ENCODE measurements at regions not wholly inside any gene's neighbourhood (a gene's known extent, or its start where the extent isn't known, plus 50 kb on each side); places are given as distances from the start of the nearest gene placed in this dataset.
"Not testable (repeated sequence)": the region's sequence is repeated elsewhere in the genome, so short reads cannot be mapped to it uniquely, and the experiment has no call there.

DNA sequence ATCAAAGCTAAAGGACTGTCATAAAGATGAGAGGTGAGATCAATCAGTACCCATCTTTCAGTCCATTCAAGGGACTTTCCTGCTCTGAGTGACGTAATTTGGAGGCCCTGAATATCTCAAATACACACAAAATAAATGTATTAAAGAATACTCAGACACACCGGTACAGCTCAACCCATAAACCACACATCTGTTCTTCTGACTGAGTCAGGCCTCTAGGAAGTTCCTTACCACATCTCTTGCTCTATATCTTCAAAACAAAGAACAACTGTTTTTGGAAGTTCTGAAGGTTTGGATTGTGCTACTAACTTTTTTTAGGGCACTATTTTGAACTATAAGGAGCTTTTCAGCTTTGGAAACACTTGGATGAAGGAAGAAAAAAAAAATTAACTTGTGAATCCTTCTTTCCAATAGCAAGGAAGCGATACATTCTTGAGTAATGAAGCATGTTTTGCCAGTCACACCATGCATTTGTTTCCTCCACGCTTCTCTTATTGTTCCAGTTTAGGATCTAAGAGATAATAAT is 866.5 kb upstream of the VRK2 start:
- DNase-seq (ENCODE audit: low read depth): no peak

DNA sequence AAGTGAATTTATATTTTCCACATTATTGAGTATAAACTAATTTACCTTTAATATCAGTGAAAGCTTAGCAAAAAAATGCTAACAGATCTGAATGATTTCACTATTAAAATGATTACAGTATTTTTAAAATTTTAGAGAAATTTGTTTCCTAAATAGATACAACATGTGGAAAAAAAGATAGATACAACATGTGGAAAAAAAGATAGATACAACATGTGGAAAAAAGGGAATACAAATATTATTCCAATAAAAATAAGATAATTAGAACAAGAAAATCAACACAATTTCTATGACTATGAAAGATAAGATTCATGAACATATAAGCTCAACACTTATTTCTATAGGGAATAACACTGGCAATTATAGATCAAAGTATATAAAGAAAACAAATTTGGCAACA is 865.9 kb upstream of the VRK2 start:
- no peak for DNase-seq (ENCODE audit: low read depth)

DNA sequence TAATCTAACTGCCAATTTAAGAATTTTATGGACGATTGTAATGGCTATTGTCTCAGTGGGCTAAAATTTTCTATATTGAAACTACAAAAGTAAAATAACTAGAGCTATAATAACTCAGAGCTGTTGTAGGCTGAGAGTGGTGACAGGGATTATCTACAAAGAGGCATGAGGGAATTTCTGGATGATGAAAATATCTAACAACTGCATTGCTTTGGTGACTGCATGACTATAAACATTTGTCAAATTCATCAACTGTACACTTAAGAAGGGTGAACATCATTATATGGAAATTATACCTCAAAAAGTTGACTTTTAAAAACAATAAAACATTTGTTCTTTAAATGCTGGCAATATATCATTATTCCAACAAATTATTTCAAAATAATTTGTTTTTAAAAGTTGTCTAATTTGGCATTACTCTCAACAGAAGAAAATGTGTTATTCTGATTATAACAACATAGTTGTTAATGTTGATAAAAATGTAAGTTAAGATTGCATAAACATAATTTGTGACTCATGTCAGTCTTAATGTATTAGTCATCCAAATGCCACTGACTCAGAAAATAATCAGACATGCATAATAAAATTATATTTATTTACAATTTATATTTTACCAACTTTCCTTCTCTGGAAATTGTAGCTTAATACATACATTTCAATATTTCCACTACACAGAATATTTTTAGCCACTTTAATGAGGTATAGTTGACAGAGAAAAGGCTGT is 865.1 kb upstream of the VRK2 start:
- DNase-seq (ENCODE audit: low read depth): no peak

DNA sequence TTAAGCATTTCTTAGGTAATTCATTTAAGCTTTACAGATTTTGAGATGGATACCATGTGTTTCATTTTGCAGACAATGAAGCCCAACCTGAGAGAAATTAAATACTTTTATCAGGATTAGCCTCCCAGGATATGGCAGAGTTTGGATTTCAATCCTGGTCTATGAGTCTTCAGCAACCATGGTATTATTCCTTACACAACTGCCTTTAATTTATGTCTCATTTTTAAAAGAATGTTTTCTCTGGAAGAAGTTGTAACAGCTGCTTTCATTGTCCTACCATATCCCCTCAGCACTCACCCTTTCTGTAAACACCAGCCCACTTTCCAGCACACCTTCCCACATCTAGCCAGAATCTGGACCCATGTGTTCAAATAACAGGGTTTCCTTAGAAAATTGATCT is 863.7 kb upstream of the VRK2 start:
- no peak for DNase-seq (ENCODE audit: low read depth)

DNA sequence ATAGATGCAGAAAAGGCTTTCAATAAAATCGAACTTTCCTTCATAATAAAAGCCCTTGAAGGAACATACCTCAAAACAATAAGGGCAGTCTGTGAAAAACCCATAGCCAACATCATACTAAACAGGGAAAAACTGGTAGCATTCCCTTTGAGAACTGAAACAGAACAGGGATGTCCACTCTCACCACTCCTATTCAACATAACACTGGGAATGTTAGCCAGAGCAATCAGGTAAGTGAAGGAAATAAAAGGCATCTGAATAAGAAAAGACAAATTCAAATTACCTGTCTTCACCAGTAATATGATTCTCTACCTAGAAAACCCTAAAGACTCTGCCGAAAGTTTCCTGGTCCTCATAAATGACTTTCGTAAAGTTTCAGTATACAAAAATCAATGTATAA is 861.0 kb upstream of the VRK2 start:
- no peak for DNase-seq (ENCODE audit: low read depth)

DNA sequence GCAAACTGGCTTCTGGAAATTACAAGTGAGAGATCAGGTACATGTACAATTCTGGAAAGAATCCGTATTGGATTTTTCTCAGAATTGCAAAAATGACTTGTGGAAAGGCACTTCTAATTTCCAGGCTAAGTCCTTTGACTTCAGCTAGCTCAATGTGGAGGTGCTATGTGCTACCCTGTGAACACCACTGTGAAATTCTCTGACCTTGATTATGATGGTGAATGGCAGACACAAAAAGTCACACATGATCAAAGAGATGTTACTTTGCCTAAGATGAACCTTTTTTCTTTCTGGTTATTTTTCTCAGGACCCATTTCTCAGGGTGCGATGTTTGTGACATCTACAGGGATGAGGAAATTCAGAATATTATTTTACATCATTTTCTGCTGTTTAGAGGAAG is 856.6 kb upstream of the VRK2 start:
- DNase-seq (ENCODE audit: low read depth): no peak

DNA sequence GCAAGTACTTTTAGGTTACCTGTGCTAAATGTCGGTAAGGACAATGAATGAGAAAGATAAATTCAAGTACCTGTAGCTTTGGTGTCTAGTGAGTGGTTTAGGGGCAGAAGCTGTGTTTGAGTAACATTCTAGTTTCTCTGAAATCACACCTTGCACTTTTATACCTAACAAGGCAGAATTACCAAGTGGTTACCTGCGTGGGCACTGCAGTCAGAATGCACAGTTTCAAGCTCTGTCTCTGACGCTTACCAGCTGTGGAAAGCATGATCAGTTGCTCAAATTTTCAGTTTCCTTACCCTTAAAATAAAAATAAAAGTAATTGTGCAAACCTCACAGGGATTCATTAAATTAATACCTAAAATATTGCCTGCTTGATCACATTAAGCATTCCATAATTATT is 846.9 kb upstream of the VRK2 start:
- no peak for DNase-seq (ENCODE audit: low read depth)

DNA sequence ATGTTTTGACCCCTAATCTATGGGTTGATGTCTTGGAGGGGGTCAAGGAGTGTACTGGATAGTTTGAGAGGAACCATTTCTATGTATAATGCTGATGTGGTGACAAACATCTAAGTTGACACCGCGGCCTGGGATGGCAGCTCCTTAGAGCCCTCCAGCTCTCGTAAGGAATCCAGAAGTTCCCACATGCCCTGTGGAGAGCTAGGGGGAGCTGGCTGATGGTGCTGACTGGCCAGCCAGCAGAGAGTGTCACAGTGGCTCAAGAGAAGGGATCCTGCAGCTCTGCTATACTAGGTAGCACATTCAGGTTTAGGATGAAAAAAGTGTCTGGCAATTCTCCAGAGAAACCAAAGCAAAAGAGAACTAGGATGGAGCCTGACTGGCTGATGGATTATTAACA is 842.2 kb upstream of the VRK2 start:
- DNase-seq (ENCODE audit: low read depth): no peak

DNA sequence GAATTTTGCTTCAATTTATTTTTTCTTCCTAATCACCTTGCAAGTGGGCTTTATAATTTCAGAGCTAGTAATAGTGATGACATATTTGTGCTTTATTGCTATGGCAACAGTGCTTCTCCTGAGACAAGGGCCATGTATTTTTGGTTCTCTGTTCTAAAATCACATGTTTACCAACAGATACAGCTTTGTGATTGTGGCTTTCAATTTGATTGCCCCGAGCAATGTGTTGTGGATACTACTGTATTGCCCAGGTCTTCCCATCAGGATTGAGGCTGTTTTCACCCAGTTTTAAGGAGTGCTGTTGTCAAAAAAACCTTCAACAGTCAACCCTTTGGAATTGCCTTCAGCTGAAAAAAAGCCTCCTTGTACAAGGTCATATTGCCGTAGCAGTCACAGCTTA is 841.4 kb upstream of the VRK2 start:
- no peak for DNase-seq (ENCODE audit: low read depth)

DNA sequence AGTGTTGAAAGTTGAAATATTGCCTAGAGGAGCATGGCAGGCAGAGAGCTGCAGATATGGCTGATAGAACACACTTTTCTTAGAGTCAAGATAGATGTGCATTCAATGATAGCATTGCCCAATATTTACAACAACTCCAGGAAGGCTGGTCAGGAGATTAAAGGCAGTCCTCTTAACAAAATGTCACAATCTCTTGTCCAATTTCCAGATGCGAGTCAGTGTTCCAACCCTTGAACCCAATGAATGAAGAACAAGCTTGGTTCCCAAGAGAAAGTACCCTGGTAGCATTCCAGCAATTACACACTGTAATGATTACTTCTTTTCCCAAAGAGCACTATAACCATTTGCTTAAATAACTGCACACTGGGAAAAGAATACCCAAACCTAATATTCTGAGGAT is 839.4 kb upstream of the VRK2 start:
- no peak for DNase-seq (ENCODE audit: low read depth)

DNA sequence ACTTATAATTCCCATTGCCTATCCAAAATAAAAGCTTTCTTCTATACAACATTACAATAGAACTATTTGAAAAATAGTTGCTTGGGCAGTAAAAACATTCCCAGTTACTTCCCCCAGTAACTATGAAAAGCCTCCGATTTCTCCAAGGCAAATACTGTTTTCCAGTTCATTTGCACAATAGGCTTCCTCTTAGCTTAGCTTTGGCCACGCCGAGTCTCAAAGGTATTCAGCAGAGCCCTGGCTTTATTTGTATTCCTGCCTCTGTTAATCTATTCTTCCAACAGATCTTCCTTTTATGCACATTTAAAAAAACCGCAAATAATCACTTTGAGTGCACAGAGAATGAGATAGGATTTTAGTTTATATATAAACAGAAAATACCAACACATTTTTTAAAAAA is 836.8 kb upstream of the VRK2 start:
- DNase-seq (ENCODE audit: low read depth): no peak

DNA sequence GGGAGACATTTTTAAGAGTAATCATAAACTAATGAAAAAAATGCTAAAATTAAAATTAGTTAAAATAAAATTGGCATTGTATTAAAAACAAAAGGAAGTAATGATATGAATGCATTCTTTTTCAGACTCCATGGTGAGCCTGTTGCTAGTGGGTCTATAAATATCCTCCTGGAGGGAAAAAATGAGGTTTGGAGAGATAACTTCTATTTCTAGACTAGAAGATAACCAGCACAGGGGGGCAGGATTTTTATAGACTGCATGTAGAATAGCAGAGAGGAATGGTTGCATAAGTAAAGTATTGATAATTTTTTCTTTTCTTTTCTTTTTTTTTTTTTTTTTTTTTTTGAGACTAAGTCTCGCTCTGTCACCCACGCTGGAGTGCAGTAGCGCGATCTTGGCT is 835.8 kb upstream of the VRK2 start:
- DNase-seq (ENCODE audit: low read depth): no peak

DNA sequence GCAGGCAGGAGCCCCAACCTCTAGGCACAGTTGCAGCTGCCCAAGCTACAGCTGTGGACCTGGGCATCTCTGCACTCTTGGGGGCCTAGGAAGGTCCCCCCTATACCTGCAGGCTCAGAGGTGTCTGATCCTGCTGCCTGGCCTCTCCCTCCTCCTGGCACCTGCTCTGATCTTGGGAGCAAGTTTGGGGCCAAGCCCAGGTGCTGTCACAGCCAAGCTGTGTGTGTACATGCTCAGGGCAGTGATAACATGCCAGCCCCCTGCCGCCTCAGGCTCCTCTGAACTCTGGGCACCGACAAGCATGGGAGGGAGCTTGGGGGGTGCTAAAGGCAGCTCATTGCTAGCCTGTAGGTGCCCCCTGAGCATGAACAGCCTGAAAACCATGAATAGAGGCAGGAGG is 829.6 kb upstream of the VRK2 start:
- DNase-seq (ENCODE audit: low read depth): no peak

DNA sequence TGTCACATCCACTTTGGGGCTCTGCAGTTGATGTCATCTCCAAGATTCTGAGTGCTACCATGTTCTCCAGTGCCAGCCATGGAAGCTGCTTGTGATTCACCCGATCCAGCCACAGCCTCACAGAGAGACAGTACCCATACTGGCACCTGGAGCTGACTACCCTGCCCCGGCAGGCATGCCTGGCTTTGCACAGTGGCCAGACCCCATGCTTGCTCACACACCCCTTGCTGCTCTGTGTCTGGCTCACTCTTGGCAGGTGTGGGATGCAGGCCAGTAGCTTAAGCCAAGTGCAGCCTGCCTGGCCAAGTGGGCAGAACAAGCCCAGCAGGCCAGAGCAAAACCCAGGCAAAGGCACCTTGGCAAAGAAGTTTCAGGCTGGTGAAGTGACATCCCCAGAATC is 828.4 kb upstream of the VRK2 start:
- DNase-seq (ENCODE audit: low read depth): no peak

DNA sequence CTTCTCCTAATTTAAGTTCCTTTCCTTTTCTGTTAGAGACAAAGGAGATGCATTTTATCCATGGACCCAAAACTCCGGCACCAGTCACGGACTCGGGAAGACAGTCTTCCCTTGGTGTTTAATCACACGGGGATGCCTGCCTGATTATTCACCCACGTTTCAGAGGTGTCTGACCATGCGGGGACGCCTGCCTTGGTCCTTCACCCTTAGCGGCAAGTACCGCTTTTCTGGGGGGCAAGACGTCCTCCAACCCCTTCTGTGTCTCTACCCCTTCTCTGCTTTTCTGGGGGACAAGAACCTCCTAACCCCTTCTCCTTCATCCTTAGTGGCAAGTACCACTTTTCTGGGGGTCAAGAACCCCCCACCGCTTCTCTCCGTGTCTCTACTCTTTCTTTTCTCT is 816.9 kb upstream of the VRK2 start:
- DNase-seq (ENCODE audit: low read depth): not testable (repeated sequence)

DNA sequence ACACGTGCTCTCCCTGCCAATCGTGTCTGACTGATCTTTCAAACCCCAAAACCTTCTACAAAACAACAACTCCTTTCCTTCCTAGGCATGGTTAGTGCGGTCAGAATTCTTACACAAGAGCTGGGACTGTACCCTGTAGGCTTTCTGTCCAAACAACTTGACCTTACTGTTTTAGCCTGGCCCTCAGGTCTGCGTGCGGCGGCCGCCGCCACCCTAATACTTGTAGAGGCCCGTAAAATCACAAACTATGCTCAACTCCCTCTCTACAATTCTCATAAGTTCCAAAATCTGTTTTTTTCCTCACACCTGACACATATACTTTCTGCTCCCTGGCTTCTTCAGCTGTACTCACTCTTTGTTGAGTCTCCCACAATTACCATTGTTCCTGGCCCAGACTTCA is 814.3 kb upstream of the VRK2 start:
- not testable (repeated sequence) for DNase-seq (ENCODE audit: low read depth)

DNA sequence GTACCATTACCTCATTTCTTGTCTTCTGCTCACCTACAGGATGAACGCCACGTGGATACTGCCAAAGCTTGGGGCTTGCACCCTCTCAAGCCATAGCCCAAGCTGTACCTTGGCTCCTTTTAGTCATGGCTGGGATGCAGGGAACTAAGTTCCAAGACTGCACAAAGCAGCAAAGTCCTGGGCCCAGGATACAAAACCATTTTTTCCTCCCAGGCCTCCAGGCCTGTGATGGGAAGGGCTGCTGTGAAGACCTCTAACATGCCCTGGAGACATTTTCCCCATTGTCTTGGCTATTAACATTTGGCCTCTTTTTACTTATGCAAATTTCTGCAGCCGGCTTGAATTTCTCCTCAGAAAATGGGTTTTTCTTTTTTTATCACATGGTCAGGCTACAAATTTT is 795.1 kb upstream of the VRK2 start:
- DNase-seq (ENCODE audit: low read depth): not testable (repeated sequence)

DNA sequence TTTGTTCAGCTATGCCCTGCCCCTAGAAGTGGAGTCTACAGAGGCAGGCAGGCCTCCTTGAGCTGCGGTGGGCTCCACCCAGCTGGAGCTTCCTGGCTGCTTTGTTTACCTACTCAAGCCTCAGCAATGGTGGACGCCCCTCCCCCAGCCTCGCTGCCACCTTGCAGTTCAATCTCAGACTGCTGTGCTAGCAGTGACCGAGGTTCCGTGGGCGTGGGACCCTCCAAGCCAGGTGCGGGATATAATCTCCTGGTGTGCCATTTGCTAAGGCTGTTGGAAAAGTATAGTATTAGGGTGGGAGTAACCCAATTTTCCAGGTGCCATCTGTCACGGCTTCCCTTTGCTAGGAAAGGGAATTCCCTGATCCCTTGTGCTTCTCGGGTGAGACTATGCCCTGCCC is 770.2 kb upstream of the VRK2 start:
- not testable (repeated sequence) for DNase-seq (ENCODE audit: low read depth)

DNA sequence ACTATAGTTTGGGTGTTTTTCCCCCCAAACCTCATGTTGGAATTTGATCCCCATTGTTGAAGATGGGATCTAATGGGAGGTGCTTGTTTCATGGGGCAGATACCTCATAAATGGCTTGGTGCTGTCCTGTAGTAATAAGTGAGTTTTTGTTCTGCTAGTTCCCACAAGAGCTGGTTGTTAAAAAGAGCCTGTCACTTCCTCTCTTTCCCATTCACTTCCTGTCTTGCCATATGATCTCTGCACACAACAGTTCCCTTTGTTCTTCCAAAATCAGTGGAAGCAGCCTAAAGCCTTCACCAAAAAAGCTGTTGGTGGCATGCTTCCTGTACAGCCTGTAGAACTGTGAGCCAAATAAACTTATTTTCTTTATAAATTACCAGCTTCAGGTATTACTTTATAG is 768.2 kb upstream of the VRK2 start:
- no peak for DNase-seq (ENCODE audit: low read depth)

DNA sequence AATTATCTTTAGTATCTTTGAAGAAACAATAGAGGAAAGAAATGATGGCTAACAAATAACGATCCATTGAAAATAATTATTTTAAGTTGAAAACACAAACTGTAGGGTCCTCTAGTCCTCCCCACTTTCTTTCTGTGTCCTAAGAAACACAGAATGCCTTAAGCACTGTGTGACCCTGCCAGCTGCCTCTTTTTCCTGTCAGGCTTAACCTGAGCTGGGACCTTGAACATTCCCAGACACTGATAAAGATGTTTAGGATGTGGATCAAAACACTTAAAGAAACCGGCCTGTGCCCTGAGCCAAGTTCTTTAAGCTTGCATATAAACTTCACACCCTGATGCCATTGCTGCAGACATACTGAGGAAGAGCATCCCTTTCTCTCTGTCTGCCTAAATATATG is 755.4 kb upstream of the VRK2 start:
- DNase-seq (ENCODE audit: low read depth): no peak

DNA sequence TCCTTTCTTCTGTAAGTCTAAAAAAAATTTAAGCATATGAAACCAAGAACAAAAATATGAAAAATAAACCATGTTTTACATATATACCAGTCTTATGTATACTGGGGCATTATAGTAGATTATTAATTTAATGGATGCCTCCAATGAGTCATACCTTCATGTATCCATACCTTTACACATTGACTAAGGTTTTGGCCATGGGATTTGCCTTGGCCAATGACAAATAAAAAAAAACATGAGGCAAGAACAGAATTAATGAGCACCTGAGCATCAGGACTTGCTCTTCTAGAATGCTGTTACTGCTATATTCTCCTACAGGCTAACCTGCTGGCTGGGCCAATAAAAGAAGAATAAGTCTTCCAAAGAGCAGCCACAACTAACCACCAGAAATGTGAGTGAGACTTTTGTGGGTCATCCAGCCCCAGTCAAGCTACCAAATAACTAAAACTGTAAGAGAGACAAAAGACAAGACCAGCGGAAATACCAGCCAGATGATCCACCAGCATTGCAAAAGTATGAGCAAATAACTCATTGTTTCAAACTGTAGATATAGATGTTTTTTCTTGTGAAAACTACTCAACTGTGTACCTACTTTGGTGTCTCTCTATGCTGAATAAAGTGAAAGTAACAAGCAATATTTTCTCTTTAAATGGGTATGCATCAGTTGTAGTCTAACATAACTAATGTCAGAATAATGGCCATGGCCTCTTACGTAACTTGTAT is 749.6 kb upstream of the VRK2 start:
- DNase-seq (ENCODE audit: low read depth): no peak

DNA sequence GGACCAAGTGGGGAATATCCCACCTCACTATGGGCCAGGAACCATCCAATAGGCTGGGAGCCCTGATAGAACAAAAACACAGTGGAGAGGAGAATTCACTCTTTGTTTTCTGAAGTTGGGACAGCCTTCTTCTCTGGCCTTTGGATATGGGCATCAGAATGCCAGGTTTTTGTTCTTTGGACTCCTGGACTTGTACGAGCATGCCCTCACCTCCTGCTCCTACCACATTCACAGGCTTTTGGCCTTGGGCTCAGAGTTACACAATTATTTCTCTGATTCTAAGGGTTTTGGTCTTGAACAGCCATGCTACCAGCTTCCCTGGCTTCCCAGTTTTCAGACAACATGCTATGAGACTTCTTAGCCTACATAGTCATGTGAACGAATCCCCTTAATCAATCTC is 732.9 kb upstream of the VRK2 start:
- no peak for DNase-seq (ENCODE audit: low read depth)

DNA sequence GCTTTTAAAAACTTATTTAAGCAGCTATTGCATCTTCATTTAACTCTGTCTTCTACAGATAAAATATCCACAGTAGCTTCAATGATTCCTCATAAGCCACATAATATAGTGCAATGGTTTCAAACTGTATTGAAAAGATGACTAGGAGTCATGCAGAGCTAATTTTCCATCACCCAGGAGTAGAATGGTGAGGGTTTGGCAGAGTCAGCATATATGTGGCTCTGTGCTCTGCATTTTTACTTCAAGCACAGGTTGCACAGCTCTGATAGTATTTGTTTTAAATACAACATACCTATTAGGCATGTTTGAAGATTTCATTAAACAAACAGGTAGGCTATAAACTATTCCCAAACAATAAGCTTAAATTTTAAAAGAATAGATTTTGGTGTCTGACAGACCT is 731.9 kb upstream of the VRK2 start:
- DNase-seq (ENCODE audit: low read depth): no peak

DNA sequence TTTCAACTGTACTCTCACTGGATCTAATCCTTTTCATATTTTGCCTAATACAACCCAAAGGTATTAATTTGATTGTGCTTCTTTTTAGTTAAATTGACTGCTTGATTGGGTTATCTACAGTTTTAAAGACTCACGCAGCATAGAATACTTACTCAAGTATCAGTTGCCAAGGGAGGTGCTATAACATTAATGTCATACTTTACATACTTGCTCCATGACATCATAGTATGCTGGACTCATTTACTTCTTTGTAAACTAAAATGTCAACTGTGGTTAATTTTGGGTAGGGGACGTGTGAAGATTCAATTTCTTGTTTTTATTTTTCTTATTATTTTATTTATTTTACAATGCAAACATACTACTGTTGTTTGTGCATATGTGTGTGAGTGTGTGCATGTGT is 716.2 kb upstream of the VRK2 start:
- DNase-seq (ENCODE audit: low read depth): no peak
